ENCODE measurements at regions not wholly inside any gene's neighbourhood (a gene's known extent, or its start where the extent isn't known, plus 50 kb on each side); places are given as distances from the start of the nearest gene placed in this dataset.

- no peak overlapping the region for H2BK12ac ChIP-seq (ENCODE audit: low read length)
- H3K4me2 ChIP-seq (ENCODE audit: low read length): no peak overlapping the region
- H3K4ac ChIP-seq (ENCODE audit: low read depth, low read length): no peak overlapping the region
- H3K27me3 ChIP-seq (ENCODE audit: insufficient read depth, low read length): no peaks in the 10 kb centered on the region
- no peak overlapping the region for H2AFZ ChIP-seq (ENCODE audit: insufficient read depth, low read length, poor library complexity)
- H2AK5ac ChIP-seq (ENCODE audit: low read length): no peak overlapping the region
- H3K9me3 ChIP-seq (ENCODE audit: insufficient read depth, low read depth, low read length): no peaks in the 10 kb centered on the region
- H3K14ac ChIP-seq (ENCODE audit: low read length): no peak overlapping the region
- WGBS (ENCODE audit: extremely low coverage, insufficient coverage, insufficient read length): no CpG with 5 or more reads among the region's 15 CpGs
- no peak overlapping the region for H3K27ac ChIP-seq (ENCODE audit: low read depth, low read length)
- no peak overlapping the region for H3K18ac ChIP-seq (ENCODE audit: low read length)
- no peak overlapping the region for H4K91ac ChIP-seq (ENCODE audit: low read depth, low read length)
- no peak for DNase-seq
- no peaks in the 10 kb centered on the region for H3K4me1 ChIP-seq (ENCODE audit: control insufficient read depth in 1 of 2, insufficient read depth in 2 of 2, low read length in 2 of 2)
- H3K79me1 ChIP-seq (ENCODE audit: low read length): no peaks in the 10 kb centered on the region
- H3K9ac ChIP-seq (ENCODE audit: low read length): no peak overlapping the region
- no peak overlapping the region for H3K4me3 ChIP-seq (ENCODE audit: low read depth, low read length)
- H3K23ac ChIP-seq (ENCODE audit: low read length): no peak overlapping the region
- no peak overlapping the region for H4K8ac ChIP-seq (ENCODE audit: low read depth, low read length)
- H3K36me3 ChIP-seq (ENCODE audit: control insufficient read depth in 1 of 2, insufficient read depth in 2 of 2, low read length in 2 of 2): no peaks in the 10 kb centered on the region
- H2BK120ac ChIP-seq (ENCODE audit: insufficient read depth, low read length, poor library complexity): no peak overlapping the region
- H3K79me2 ChIP-seq (ENCODE audit: control insufficient read depth, insufficient read depth, low read length, poor library complexity): no peaks in the 10 kb centered on the region
- no peak overlapping the region for H2BK5ac ChIP-seq (ENCODE audit: low read depth, low read length, poor library complexity)
- H4K12ac ChIP-seq (ENCODE audit: low read depth, low read length): no peak overlapping the region
Observed at GRCh38 chr7:24141874-24142509, 142.0 kb upstream of the NPY start.

- Histone ChIP-seq H3K79me2 (ENCODE audit: control insufficient read depth, insufficient read depth, low read length, poor library complexity) (no peaks in the 10 kb centered on the region), H3K4me2 (ENCODE audit: low read length) (no peak overlapping the region), H4K8ac (ENCODE audit: low read depth, low read length) (no peak overlapping the region), H3K36me3 (ENCODE audit: control insufficient read depth in 1 of 2, insufficient read depth in 2 of 2, low read length in 2 of 2) (no peaks in the 10 kb centered on the region), H3K4me3 (ENCODE audit: low read depth, low read length) (no peak overlapping the region), H3K9ac (ENCODE audit: low read length) (no peak overlapping the region), H3K27ac (ENCODE audit: low read depth, low read length) (no peak overlapping the region), H4K91ac (ENCODE audit: low read depth, low read length) (no peak overlapping the region), H3K14ac (ENCODE audit: low read length) (no peak overlapping the region), H4K12ac (ENCODE audit: low read depth, low read length) (no peak overlapping the region), H3K27me3 (ENCODE audit: insufficient read depth, low read length) (no peaks in the 10 kb centered on the region), H3K9me3 (ENCODE audit: insufficient read depth, low read depth, low read length) (no peaks in the 10 kb centered on the region), H2BK5ac (ENCODE audit: low read depth, low read length, poor library complexity) (no peak overlapping the region), H2BK12ac (ENCODE audit: low read length) (no peak overlapping the region), H3K18ac (ENCODE audit: low read length) (no peak overlapping the region), H2AFZ (ENCODE audit: insufficient read depth, low read length, poor library complexity) (no peak overlapping the region), H3K4me1 (ENCODE audit: control insufficient read depth in 1 of 2, insufficient read depth in 2 of 2, low read length in 2 of 2) (no peaks in the 10 kb centered on the region), H3K79me1 (ENCODE audit: low read length) (no peaks in the 10 kb centered on the region), H2BK120ac (ENCODE audit: insufficient read depth, low read length, poor library complexity) (no peak overlapping the region), H3K4ac (ENCODE audit: low read depth, low read length) (no peak overlapping the region), H3K23ac (ENCODE audit: low read length) (no peak overlapping the region), H2AK5ac (ENCODE audit: low read length) (no peak overlapping the region)
- WGBS (ENCODE audit: extremely low coverage, insufficient coverage, insufficient read length): no CpG with 5 or more reads among the region's 4 CpGs
- no peak for DNase-seq
Observed at GRCh38 chr7:24143547-24143946, 140.4 kb upstream of the NPY start.

- no peaks in the 10 kb centered on the region for H3K79me1 ChIP-seq (ENCODE audit: low read length)
- H3K9me3 ChIP-seq (ENCODE audit: insufficient read depth, low read depth, low read length): no peaks in the 10 kb centered on the region
- no CpG with 5 or more reads among the region's 1 CpG for WGBS (ENCODE audit: extremely low coverage, insufficient coverage, insufficient read length)
Observed at GRCh38 chr7:24151944-24152343, 132.0 kb upstream of the NPY start.

GRCh38 chr7:24152356-24152755 is 131.6 kb upstream of the NPY start:
- Histone ChIP-seq H2AFZ (ENCODE audit: insufficient read depth, low read length, poor library complexity) (no peak overlapping the region), H2AK5ac (ENCODE audit: low read length) (no peak overlapping the region), H2BK5ac (ENCODE audit: low read depth, low read length, poor library complexity) (no peak overlapping the region), H3K4me3 (ENCODE audit: low read depth, low read length) (no peak overlapping the region), H3K27ac (ENCODE audit: low read depth, low read length) (no peak overlapping the region), H2BK120ac (ENCODE audit: insufficient read depth, low read length, poor library complexity) (no peak overlapping the region), H3K23ac (ENCODE audit: low read length) (no peak overlapping the region), H3K4ac (ENCODE audit: low read depth, low read length) (no peak overlapping the region), H3K18ac (ENCODE audit: low read length) (no peak overlapping the region), H3K9ac (ENCODE audit: low read length) (no peak overlapping the region), H3K27me3 (ENCODE audit: insufficient read depth, low read length) (no peaks in the 10 kb centered on the region), H3K36me3 (ENCODE audit: control insufficient read depth in 1 of 2, insufficient read depth in 2 of 2, low read length in 2 of 2) (no peaks in the 10 kb centered on the region), H3K9me3 (ENCODE audit: insufficient read depth, low read depth, low read length) (no peaks in the 10 kb centered on the region), H4K91ac (ENCODE audit: low read depth, low read length) (no peak overlapping the region), H3K4me2 (ENCODE audit: low read length) (no peak overlapping the region), H3K14ac (ENCODE audit: low read length) (no peak overlapping the region), H4K8ac (ENCODE audit: low read depth, low read length) (no peak overlapping the region), H3K79me2 (ENCODE audit: control insufficient read depth, insufficient read depth, low read length, poor library complexity) (no peaks in the 10 kb centered on the region), H3K79me1 (ENCODE audit: low read length) (no peaks in the 10 kb centered on the region), H2BK12ac (ENCODE audit: low read length) (no peak overlapping the region), H4K12ac (ENCODE audit: low read depth, low read length) (no peak overlapping the region), H3K4me1 (ENCODE audit: control insufficient read depth in 1 of 2, insufficient read depth in 2 of 2, low read length in 2 of 2) (no peaks in the 10 kb centered on the region)
- WGBS (ENCODE audit: extremely low coverage, insufficient coverage, insufficient read length): no CpG with 5 or more reads among the region's 1 CpG
- DNase-seq: no peak

More at GRCh38 chr7:24151944-24152343, 132.0 kb upstream of the NPY start:
- H4K8ac ChIP-seq (ENCODE audit: low read depth, low read length): no peak overlapping the region
- H3K27me3 ChIP-seq (ENCODE audit: insufficient read depth, low read length): no peaks in the 10 kb centered on the region
- H2BK12ac ChIP-seq (ENCODE audit: low read length): no peak overlapping the region
- H3K23ac ChIP-seq (ENCODE audit: low read length): no peak overlapping the region
- no peak overlapping the region for H2BK5ac ChIP-seq (ENCODE audit: low read depth, low read length, poor library complexity)
- H3K36me3 ChIP-seq (ENCODE audit: control insufficient read depth in 1 of 2, insufficient read depth in 2 of 2, low read length in 2 of 2): no peaks in the 10 kb centered on the region
- H4K12ac ChIP-seq (ENCODE audit: low read depth, low read length): no peak overlapping the region
- H3K4me3 ChIP-seq (ENCODE audit: low read depth, low read length): no peak overlapping the region
- H2AK5ac ChIP-seq (ENCODE audit: low read length): no peak overlapping the region
- no peak overlapping the region for H3K14ac ChIP-seq (ENCODE audit: low read length)
- H4K91ac ChIP-seq (ENCODE audit: low read depth, low read length): no peak overlapping the region
- no peak overlapping the region for H2BK120ac ChIP-seq (ENCODE audit: insufficient read depth, low read length, poor library complexity)
- H3K27ac ChIP-seq (ENCODE audit: low read depth, low read length): no peak overlapping the region
- no peaks in the 10 kb centered on the region for H3K4me1 ChIP-seq (ENCODE audit: control insufficient read depth in 1 of 2, insufficient read depth in 2 of 2, low read length in 2 of 2)
- no peak for DNase-seq
- no peak overlapping the region for H3K4me2 ChIP-seq (ENCODE audit: low read length)
- no peaks in the 10 kb centered on the region for H3K79me2 ChIP-seq (ENCODE audit: control insufficient read depth, insufficient read depth, low read length, poor library complexity)
- H3K4ac ChIP-seq (ENCODE audit: low read depth, low read length): no peak overlapping the region
- H3K18ac ChIP-seq (ENCODE audit: low read length): no peak overlapping the region
- H2AFZ ChIP-seq (ENCODE audit: insufficient read depth, low read length, poor library complexity): no peak overlapping the region
- no peak overlapping the region for H3K9ac ChIP-seq (ENCODE audit: low read length)
